ENCODE measurements at regions not wholly inside any gene's neighbourhood (a gene's known extent, or its start where the extent isn't known, plus 50 kb on each side); places are given as distances from the start of the nearest gene placed in this dataset.

- DNase-seq (ENCODE audit: extremely low spot score) = no peak
- CTCF ChIA-PET = no interaction called here
- no peak for TF ChIP-seq SUZ12 (IDR thresholded peaks at IDR 0.05)
- no peak for TF ChIP-seq TARDBP (IDR thresholded peaks at IDR 0.05)
- TF ChIP-seq PKNOX1 (IDR thresholded peaks at IDR 0.05) = no peak
- TF ChIP-seq LEF1 (IDR thresholded peaks at IDR 0.05; ENCODE audit: borderline replicate concordance) = no peak
- no peak for TF ChIP-seq HDGF (IDR thresholded peaks at IDR 0.05; ENCODE audit: borderline replicate concordance)
- TF ChIP-seq FOXA1 (IDR thresholded peaks at IDR 0.05) = no peak
- TF ChIP-seq BHLHE40 (IDR thresholded peaks at IDR 0.05; ENCODE audit: borderline replicate concordance) = no peak
- no peak for TF ChIP-seq L3MBTL2 (conservative IDR thresholded peaks at IDR 0.05)
- TF ChIP-seq SP1 (IDR thresholded peaks at IDR 0.05) = no peak
- TF ChIP-seq ELF4 (IDR thresholded peaks at IDR 0.05) = no peak
- no peak for TF ChIP-seq ZNF384 (IDR thresholded peaks at IDR 0.05)
- no peak for TF ChIP-seq FOXM1 (IDR thresholded peaks at IDR 0.05; ENCODE audit: borderline replicate concordance)
- TF ChIP-seq ARNT (IDR thresholded peaks at IDR 0.05) = no peak
- TF ChIP-seq FOXK2 (IDR thresholded peaks at IDR 0.05) = no peak
- POLR2A ChIA-PET = no interaction called here
These were observed 119.4 kb downstream of the TWIST2 start for GRCh38 chr2:238967031-238967977.

GRCh38 chr2:238967978-238968360, 120.1 kb downstream of the TWIST2 start:
- TF ChIP-seq SP1 (IDR thresholded peaks at IDR 0.05) (no peak), FOXM1 (IDR thresholded peaks at IDR 0.05; ENCODE audit: borderline replicate concordance) (no peak), FOXA1 (IDR thresholded peaks at IDR 0.05) (no peak), ARNT (IDR thresholded peaks at IDR 0.05) (no peak), SUZ12 (IDR thresholded peaks at IDR 0.05) (no peak), HDGF (IDR thresholded peaks at IDR 0.05; ENCODE audit: borderline replicate concordance) (no peak), LEF1 (IDR thresholded peaks at IDR 0.05; ENCODE audit: borderline replicate concordance) (no peak)
- DNase-seq (ENCODE audit: extremely low spot score) = no peak
- POLR2A ChIA-PET = no interaction called here
- CTCF ChIA-PET = no interaction called here

GRCh38 chr2:238968616-238969384, 120.9 kb downstream of the TWIST2 start:
- CTCF ChIA-PET = interaction anchor here (0.9 kb wide), 1 partner anchor 611 kb away, joined by 3 read pairs; no protein-coding TSS in a partner anchor

GRCh38 chr2:238969857-238970256, 122.0 kb downstream of the TWIST2 start:
- ChIA-PET POLR2A (no interaction called here), CTCF (interaction anchor here (0.9 kb wide), 1 partner anchor 612 kb away, joined by 3 read pairs; no protein-coding TSS in a partner anchor)
- DNase-seq (ENCODE audit: extremely low spot score) = no peak
- TF ChIP-seq L3MBTL2 (conservative IDR thresholded peaks at IDR 0.05) (no peak), HDGF (IDR thresholded peaks at IDR 0.05; ENCODE audit: borderline replicate concordance) (no peak), ZNF384 (IDR thresholded peaks at IDR 0.05) (no peak), LEF1 (IDR thresholded peaks at IDR 0.05; ENCODE audit: borderline replicate concordance) (no peak), SUZ12 (IDR thresholded peaks at IDR 0.05) (no peak), FOXA1 (IDR thresholded peaks at IDR 0.05) (no peak), FOXM1 (IDR thresholded peaks at IDR 0.05; ENCODE audit: borderline replicate concordance) (no peak), ARNT (IDR thresholded peaks at IDR 0.05) (no peak), CTBP1 (IDR thresholded peaks at IDR 0.05; ENCODE audit: borderline replicate concordance) (no peak), PKNOX1 (IDR thresholded peaks at IDR 0.05) (no peak), ELF4 (IDR thresholded peaks at IDR 0.05) (no peak), NFRKB (IDR thresholded peaks at IDR 0.05) (no peak), SP1 (IDR thresholded peaks at IDR 0.05) (no peak), TARDBP (IDR thresholded peaks at IDR 0.05) (no peak)

More at GRCh38 chr2:238968616-238969384, 120.9 kb downstream of the TWIST2 start:
- TF ChIP-seq L3MBTL2 (conservative IDR thresholded peaks at IDR 0.05) (no peak), ARNT (IDR thresholded peaks at IDR 0.05) (no peak), ELF4 (IDR thresholded peaks at IDR 0.05) (no peak), SP1 (IDR thresholded peaks at IDR 0.05) (no peak)
- DNase-seq (ENCODE audit: extremely low spot score) = no peak
- POLR2A ChIA-PET = no interaction called here

- ChIA-PET POLR2A (no interaction called here), CTCF (no interaction called here)
- TF ChIP-seq HDGF (IDR thresholded peaks at IDR 0.05; ENCODE audit: borderline replicate concordance) (no peak), L3MBTL2 (conservative IDR thresholded peaks at IDR 0.05) (peak; percentile 59; the same call in 1 of the 2 replicates), SUZ12 (IDR thresholded peaks at IDR 0.05) (no peak), LEF1 (IDR thresholded peaks at IDR 0.05; ENCODE audit: borderline replicate concordance) (no peak), FOXK2 (IDR thresholded peaks at IDR 0.05) (no peak), ZNF384 (IDR thresholded peaks at IDR 0.05) (no peak)
- peak; percentile 74 for DNase-seq (ENCODE audit: extremely low spot score)
These were observed 122.7 kb downstream of the TWIST2 start for GRCh38 chr2:238970553-238971081.

GRCh38 chr2:238971318-238972145, 123.6 kb downstream of the TWIST2 start:
- DNase-seq (ENCODE audit: extremely low spot score) = no peak
- no peak for TF ChIP-seq LEF1 (IDR thresholded peaks at IDR 0.05; ENCODE audit: borderline replicate concordance)
- no peak for TF ChIP-seq SUZ12 (IDR thresholded peaks at IDR 0.05)
- CTCF ChIA-PET = no interaction called here

More at GRCh38 chr2:238971318-238972145, 123.6 kb downstream of the TWIST2 start:
- POLR2A ChIA-PET = no interaction called here

All from HEK293T (cell line).